ENCODE measurements at regions not wholly inside any gene's neighbourhood (a gene's known extent, or its start where the extent isn't known, plus 50 kb on each side); places are given as distances from the start of the nearest gene placed in this dataset.

- DNase-seq, result no peak
Measured at GRCh38 chr2:57862153-57862552, 184.5 kb upstream of the VRK2 start.

GRCh38 chr2:57862727-57863126 is 183.9 kb upstream of the VRK2 start:
- no peak for DNase-seq

- no peak for DNase-seq
Measured at GRCh38 chr2:57864926-57865325, 181.7 kb upstream of the VRK2 start.

GRCh38 chr2:57867730-57868129 is 178.9 kb upstream of the VRK2 start:
- DNase-seq, result no peak

GRCh38 chr2:57868619-57869139 is 177.9 kb upstream of the VRK2 start:
- DNase-seq, result no peak

GRCh38 chr2:57869758-57870344 is 176.8 kb upstream of the VRK2 start:
- peak; percentile 78 for DNase-seq

GRCh38 chr2:57876313-57876712 is 170.3 kb upstream of the VRK2 start:
- DNase-seq, result no peak

GRCh38 chr2:57877811-57878170 is 168.8 kb upstream of the VRK2 start:
- DNase-seq, result peak; percentile 70

- peak; percentile 75 for DNase-seq
Measured at GRCh38 chr2:57878171-57878865, 168.3 kb upstream of the VRK2 start.

GRCh38 chr2:57878866-57879210 is 167.8 kb upstream of the VRK2 start:
- no peak for DNase-seq

GRCh38 chr2:57880446-57880845 is 166.2 kb upstream of the VRK2 start:
- no peak for DNase-seq

GRCh38 chr2:57880967-57881366 is 165.6 kb upstream of the VRK2 start:
- peak; percentile 80 for DNase-seq

- no peak for DNase-seq
Measured at GRCh38 chr2:57881998-57882888, 164.4 kb upstream of the VRK2 start.

- peak; percentile 35 for DNase-seq
Measured at GRCh38 chr2:57882895-57883515, 163.6 kb upstream of the VRK2 start.

GRCh38 chr2:57884281-57884680 is 162.3 kb upstream of the VRK2 start:
- DNase-seq, result no peak

- DNase-seq, result peak; percentile 54
Measured at GRCh38 chr2:57885742-57886141, 160.9 kb upstream of the VRK2 start.

GRCh38 chr2:57886161-57886786 is 160.3 kb upstream of the VRK2 start:
- peak; percentile 88 for DNase-seq

- no peak for DNase-seq
Measured at GRCh38 chr2:57888463-57888862, 158.1 kb upstream of the VRK2 start.

GRCh38 chr2:57890464-57890863 is 156.1 kb upstream of the VRK2 start:
- no peak for DNase-seq

- no peak for DNase-seq
Measured at GRCh38 chr2:57891086-57891712, 155.4 kb upstream of the VRK2 start.

- DNase-seq, result no peak
Measured at GRCh38 chr2:57892920-57893319, 153.7 kb upstream of the VRK2 start.

GRCh38 chr2:57893347-57893746 is 153.3 kb upstream of the VRK2 start:
- no peak for DNase-seq

Data from NCI-H1105 treated with DMSO at 0.1 percent for 48 hours (cell line).